ENCODE measurements at regions not wholly inside any gene's neighbourhood (a gene's known extent, or its start where the extent isn't known, plus 50 kb on each side); places are given as distances from the start of the nearest gene placed in this dataset.

DNA sequence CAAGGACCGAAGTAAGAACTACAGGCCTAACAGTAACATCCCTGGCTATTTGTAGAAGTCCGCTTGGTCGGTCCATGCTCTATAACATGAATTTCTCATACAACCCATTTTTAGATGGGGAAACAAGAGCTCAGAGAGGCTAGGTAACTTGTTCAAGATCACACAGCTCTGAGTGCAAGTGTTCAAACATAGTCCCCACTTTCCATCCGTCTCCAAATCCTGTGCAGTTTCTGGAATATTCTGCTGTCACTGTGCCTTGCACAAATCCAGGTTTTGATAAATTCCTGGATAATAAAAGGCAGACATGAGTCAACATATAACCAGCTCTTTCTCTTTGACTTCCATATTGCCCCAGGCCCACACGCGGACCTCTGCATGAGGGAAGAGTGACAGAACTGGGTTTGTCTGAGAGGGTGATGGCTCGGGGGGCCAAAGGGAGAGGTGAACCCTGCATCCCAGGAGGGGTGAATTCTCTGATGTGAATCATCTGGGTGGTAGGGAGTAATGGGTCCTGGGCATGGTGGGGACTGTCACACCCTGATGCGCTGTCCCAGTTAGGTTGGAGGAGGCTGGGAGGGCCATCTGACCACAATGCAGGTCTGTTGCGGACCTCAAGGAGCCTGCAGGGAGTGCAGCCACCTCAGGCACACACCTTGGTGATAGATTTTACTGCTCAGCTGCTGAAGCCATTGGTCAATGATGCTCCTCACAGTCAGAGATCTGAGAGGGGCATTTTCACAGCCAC, 162.2 kb downstream of the SMAD6 start:
- TF ChIP-seq, protein P1, sequence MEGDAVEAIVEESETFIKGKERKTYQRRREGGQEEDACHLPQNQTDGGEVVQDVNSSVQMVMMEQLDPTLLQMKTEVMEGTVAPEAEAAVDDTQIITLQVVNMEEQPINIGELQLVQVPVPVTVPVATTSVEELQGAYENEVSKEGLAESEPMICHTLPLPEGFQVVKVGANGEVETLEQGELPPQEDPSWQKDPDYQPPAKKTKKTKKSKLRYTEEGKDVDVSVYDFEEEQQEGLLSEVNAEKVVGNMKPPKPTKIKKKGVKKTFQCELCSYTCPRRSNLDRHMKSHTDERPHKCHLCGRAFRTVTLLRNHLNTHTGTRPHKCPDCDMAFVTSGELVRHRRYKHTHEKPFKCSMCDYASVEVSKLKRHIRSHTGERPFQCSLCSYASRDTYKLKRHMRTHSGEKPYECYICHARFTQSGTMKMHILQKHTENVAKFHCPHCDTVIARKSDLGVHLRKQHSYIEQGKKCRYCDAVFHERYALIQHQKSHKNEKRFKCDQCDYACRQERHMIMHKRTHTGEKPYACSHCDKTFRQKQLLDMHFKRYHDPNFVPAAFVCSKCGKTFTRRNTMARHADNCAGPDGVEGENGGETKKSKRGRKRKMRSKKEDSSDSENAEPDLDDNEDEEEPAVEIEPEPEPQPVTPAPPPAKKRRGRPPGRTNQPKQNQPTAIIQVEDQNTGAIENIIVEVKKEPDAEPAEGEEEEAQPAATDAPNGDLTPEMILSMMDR (conservative IDR thresholded peaks at IDR 0.05; ENCODE audit: low read length) = no peak
- no peak for TF ChIP-seq EZH2phosphoT487 (IDR thresholded peaks at IDR 0.05; ENCODE audit: borderline replicate concordance)
